ENCODE measurements at regions not wholly inside any gene's neighbourhood (a gene's known extent, or its start where the extent isn't known, plus 50 kb on each side); places are given as distances from the start of the nearest gene placed in this dataset.
A peak's percentile ranks its signal among the peaks of the same experiment; 100 is the strongest.

DNA sequence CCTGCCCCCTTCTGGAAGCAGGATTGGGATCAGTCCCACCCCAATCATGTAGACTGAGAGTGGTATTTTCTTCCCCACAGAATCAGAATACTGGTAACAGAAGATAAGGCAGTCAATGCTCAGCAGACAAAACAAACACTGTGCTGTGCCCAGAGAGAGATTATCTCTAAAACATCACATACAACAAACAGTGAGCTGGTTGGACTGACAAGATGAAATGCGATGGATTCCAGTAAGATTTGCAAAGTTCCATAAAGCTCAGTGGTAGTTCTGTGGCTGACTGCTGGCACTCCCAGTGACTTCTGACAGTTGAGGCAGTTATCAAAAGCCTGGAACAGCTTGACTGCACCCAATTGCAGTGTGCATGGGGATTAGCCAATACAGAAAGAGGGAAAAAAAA lies 311.5 kb upstream of the MGAT5 start:
- H4K20me1 ChIP-seq (ENCODE audit: insufficient read depth, low read length): no peaks in the 10 kb centered on the region
- intact Hi-C loops (cut with micrococcal nuclease) (loop anchor here (5.0 kb wide), 1 partner anchor 70 kb away; no protein-coding TSS in a partner anchor), in situ Hi-C loops (cut with MboI; ENCODE audit: low sequenced_read_pairs) (no loop called here), dilution Hi-C loops (cut with HindIII; ENCODE audit: low sequenced_read_pairs, unreplicated experiment) (no loop called here)
- H2AK5ac ChIP-seq (ENCODE audit: low read depth, low read length): no peak overlapping the region
- H3K23ac ChIP-seq (ENCODE audit: low read depth, low read length): no peak overlapping the region
- H4K5ac ChIP-seq (ENCODE audit: low read depth, low read length): peak overlapping the region; percentile 40; the same call in 1 of the 2 replicates
- H2BK15ac ChIP-seq (ENCODE audit: low read depth, low read length): no peak overlapping the region
- peak overlapping the region; percentile 82; the same call in 1 of the 2 replicates for H3K27ac ChIP-seq (ENCODE audit: insufficient read depth, low read length)
- H3K4me3 ChIP-seq (ENCODE audit: insufficient read depth, low read depth, low read length): no peak overlapping the region
- no peaks in the 10 kb centered on the region for H3K36me3 ChIP-seq (ENCODE audit: control insufficient read depth, insufficient read depth, low read length)
- no peaks in the 10 kb centered on the region for H3K9me3 ChIP-seq (ENCODE audit: control insufficient read depth, insufficient read depth, low read length)
- no peak overlapping the region for H2AFZ ChIP-seq (replicated peaks; ENCODE audit: low read length, poor library complexity)
- 57% methylated on average over 1 of the region's 1 CpG; no CpG with 5 or more reads in 1 of the 2 experiments for WGBS, 2 experiments (ENCODE audit: extremely low coverage in 2 of 2, insufficient read length in 1 of 2)
- no peaks in the 10 kb centered on the region for H3K79me1 ChIP-seq (ENCODE audit: low read depth in 1 of 2, low read length in 2 of 2)
- H4K91ac ChIP-seq (ENCODE audit: insufficient read depth, low read depth, low read length): no peak overlapping the region; the same call in 1 of the 2 replicates
- H3K9me1 ChIP-seq (ENCODE audit: insufficient read depth, low read length): no peaks in the 10 kb centered on the region
- H3K9ac ChIP-seq (ENCODE audit: low read depth, low read length): no peak overlapping the region; the same call in 1 of the 2 replicates
- no peak overlapping the region for H2BK5ac ChIP-seq (ENCODE audit: low read depth, low read length, poor library complexity, severe bottlenecking)
- BruUV-seq (replicated peaks): no TSS peak
- TF ChIP-seq MAFK (IDR thresholded peaks at IDR 0.05; ENCODE audit: low read depth, low read length) (no peak), MXI1 (IDR thresholded peaks at IDR 0.05; ENCODE audit: borderline replicate concordance, low read depth, low read length) (no peak), RCOR1 (IDR thresholded peaks at IDR 0.05; ENCODE audit: insufficient replicate concordance, low read length) (no peak), RAD21 (IDR thresholded peaks at IDR 0.05; ENCODE audit: low read length) (no peak), CEBPB (IDR thresholded peaks at IDR 0.05; ENCODE audit: low read depth, low read length) (no peak), BHLHE40 (IDR thresholded peaks at IDR 0.05; ENCODE audit: low read depth, low read length) (no peak), FOS (IDR thresholded peaks at IDR 0.05; ENCODE audit: low read depth, low read length) (no peak), CHD1 (IDR thresholded peaks at IDR 0.05; ENCODE audit: low read depth, low read length) (no peak), MAZ (IDR thresholded peaks at IDR 0.05; ENCODE audit: borderline replicate concordance, low read depth, low read length) (no peak)
- TF ChIP-seq, protein P1, sequence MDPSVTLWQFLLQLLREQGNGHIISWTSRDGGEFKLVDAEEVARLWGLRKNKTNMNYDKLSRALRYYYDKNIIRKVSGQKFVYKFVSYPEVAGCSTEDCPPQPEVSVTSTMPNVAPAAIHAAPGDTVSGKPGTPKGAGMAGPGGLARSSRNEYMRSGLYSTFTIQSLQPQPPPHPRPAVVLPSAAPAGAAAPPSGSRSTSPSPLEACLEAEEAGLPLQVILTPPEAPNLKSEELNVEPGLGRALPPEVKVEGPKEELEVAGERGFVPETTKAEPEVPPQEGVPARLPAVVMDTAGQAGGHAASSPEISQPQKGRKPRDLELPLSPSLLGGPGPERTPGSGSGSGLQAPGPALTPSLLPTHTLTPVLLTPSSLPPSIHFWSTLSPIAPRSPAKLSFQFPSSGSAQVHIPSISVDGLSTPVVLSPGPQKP (IDR thresholded peaks at IDR 0.05; ENCODE audit: borderline replicate concordance, low read depth, low read length): no peak
- TF ChIP-seq, protein P2, sequence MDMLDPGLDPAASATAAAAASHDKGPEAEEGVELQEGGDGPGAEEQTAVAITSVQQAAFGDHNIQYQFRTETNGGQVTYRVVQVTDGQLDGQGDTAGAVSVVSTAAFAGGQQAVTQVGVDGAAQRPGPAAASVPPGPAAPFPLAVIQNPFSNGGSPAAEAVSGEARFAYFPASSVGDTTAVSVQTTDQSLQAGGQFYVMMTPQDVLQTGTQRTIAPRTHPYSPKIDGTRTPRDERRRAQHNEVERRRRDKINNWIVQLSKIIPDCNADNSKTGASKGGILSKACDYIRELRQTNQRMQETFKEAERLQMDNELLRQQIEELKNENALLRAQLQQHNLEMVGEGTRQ (IDR thresholded peaks at IDR 0.05; ENCODE audit: low read depth, low read length): no peak
- TF ChIP-seq, protein P3, sequence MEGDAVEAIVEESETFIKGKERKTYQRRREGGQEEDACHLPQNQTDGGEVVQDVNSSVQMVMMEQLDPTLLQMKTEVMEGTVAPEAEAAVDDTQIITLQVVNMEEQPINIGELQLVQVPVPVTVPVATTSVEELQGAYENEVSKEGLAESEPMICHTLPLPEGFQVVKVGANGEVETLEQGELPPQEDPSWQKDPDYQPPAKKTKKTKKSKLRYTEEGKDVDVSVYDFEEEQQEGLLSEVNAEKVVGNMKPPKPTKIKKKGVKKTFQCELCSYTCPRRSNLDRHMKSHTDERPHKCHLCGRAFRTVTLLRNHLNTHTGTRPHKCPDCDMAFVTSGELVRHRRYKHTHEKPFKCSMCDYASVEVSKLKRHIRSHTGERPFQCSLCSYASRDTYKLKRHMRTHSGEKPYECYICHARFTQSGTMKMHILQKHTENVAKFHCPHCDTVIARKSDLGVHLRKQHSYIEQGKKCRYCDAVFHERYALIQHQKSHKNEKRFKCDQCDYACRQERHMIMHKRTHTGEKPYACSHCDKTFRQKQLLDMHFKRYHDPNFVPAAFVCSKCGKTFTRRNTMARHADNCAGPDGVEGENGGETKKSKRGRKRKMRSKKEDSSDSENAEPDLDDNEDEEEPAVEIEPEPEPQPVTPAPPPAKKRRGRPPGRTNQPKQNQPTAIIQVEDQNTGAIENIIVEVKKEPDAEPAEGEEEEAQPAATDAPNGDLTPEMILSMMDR (conservative IDR thresholded peaks at IDR 0.05; ENCODE audit: low read depth, low read length): no peak
- H3K27me3 ChIP-seq (ENCODE audit: control insufficient read depth, insufficient read depth, low read length): no peaks in the 10 kb centered on the region
- H3K56ac ChIP-seq (ENCODE audit: extremely low read depth, insufficient read depth, low read length): no peak overlapping the region
- peak overlapping the region; percentile 81 for H3K18ac ChIP-seq (ENCODE audit: low read depth, low read length)
- H2BK120ac ChIP-seq (ENCODE audit: low read depth, low read length): no peak overlapping the region
- ATAC-seq (ENCODE audit: low read depth) (no peak), DNase-seq (no peak)
- H2AK9ac ChIP-seq (replicated peaks; ENCODE audit: low read depth, low read length, poor library complexity): no peak overlapping the region
- H3K4ac ChIP-seq (ENCODE audit: low read depth, low read length): peak overlapping the region; percentile 42
- POLR2A ChIA-PET (ENCODE audit: unreplicated experiment): no interaction called here
- no peak overlapping the region for H4K8ac ChIP-seq (ENCODE audit: low read depth in 2 of 2, low read length in 2 of 2)
- no peak overlapping the region for H3K4me2 ChIP-seq (ENCODE audit: low read depth, low read length)
- H3K14ac ChIP-seq (replicated peaks; ENCODE audit: low read depth, low read length): no peak overlapping the region
- no peak overlapping the region for H2BK20ac ChIP-seq (ENCODE audit: low read depth, low read length)
- H3K4me1 ChIP-seq (ENCODE audit: control insufficient read depth, insufficient read depth, low read length): peaks cover 8% of the 10 kb centered on the region
- CTCF ChIA-PET: no interaction called here
